Fibroblast of peridontal ligament (primary cell): ENCODE measurements at regions not wholly inside any gene's neighbourhood (a gene's known extent, or its start where the extent isn't known, plus 50 kb on each side); places are given as distances from the start of the nearest gene placed in this dataset.
A peak's percentile ranks its signal among the peaks of the same experiment; 100 is the strongest.

ENCODE experiments used
- DNase-seq: peaks from one replicate; pipeline ENCODE4 v3.0.0-alpha.2; 2010; ENCODE audit errors: extremely low read depth

- DNase-seq = no peak
These were observed 223.2 kb upstream of the CTSO start for GRCh38 chr4:156176896-156177295.

- DNase-seq = no peak
These were observed 220.3 kb upstream of the CTSO start for GRCh38 chr4:156173937-156174336.

GRCh38 chr4:156173486-156173885 lies 219.8 kb upstream of the CTSO start:
- DNase-seq = no peak

- no peak for DNase-seq
These were observed 216.2 kb upstream of the CTSO start for GRCh38 chr4:156169861-156170260.

GRCh38 chr4:156169011-156169410 lies 215.3 kb upstream of the CTSO start:
- DNase-seq = peak; percentile 92

GRCh38 chr4:156168288-156168687 lies 214.6 kb upstream of the CTSO start:
- no peak for DNase-seq

- DNase-seq = no peak
These were observed 205.1 kb upstream of the CTSO start for GRCh38 chr4:156158747-156159146.

GRCh38 chr4:156154978-156155377 lies 201.3 kb upstream of the CTSO start:
- DNase-seq = peak; percentile 16

- DNase-seq = no peak
These were observed 192.9 kb upstream of the CTSO start for GRCh38 chr4:156146571-156146970.

- DNase-seq = no peak
These were observed 191.3 kb upstream of the CTSO start for GRCh38 chr4:156144961-156145360.

- DNase-seq = no peak
These were observed 185.2 kb upstream of the CTSO start for GRCh38 chr4:156138781-156139280.

- no peak for DNase-seq
These were observed 184.2 kb upstream of the CTSO start for GRCh38 chr4:156137679-156138473.

- peak; percentile 23 for DNase-seq
These were observed 178.5 kb upstream of the CTSO start for GRCh38 chr4:156132196-156132595.

GRCh38 chr4:156128616-156129015 lies 174.9 kb upstream of the CTSO start:
- no peak for DNase-seq

- no peak for DNase-seq
These were observed 165.0 kb upstream of the CTSO start for GRCh38 chr4:156118507-156119220.

- DNase-seq = no peak
These were observed 164.1 kb upstream of the CTSO start for GRCh38 chr4:156117743-156118142.

GRCh38 chr4:156116991-156117390 lies 163.3 kb upstream of the CTSO start:
- no peak for DNase-seq

- peak; percentile 14 for DNase-seq
These were observed 159.6 kb upstream of the CTSO start for GRCh38 chr4:156113138-156113765.

- no peak for DNase-seq
These were observed 158.0 kb upstream of the CTSO start for GRCh38 chr4:156111686-156112085.

- peak; percentile 42 for DNase-seq
These were observed 156.6 kb upstream of the CTSO start for GRCh38 chr4:156109943-156110900.

- DNase-seq = peak; percentile 21
These were observed 155.4 kb upstream of the CTSO start for GRCh38 chr4:156109087-156109486.
